WTC11 (cell line): ENCODE measurements at regions not wholly inside any gene's neighbourhood (a gene's known extent, or its start where the extent isn't known, plus 50 kb on each side); places are given as distances from the start of the nearest gene placed in this dataset.

Experiments
- MYBL2 ChIP-seq: sonication (generic); formaldehyde crosslinking; IDR thresholded peaks from 2 replicates; pipeline ENCODE4 v1.8.1; 2023; ENCODE audit warnings: mild to moderate bottlenecking, moderate library complexity, missing genetic modification reagents
- SMAD3 ChIP-seq: sonication (generic); formaldehyde crosslinking; IDR thresholded peaks from 2 replicates; pipeline ENCODE4 v1.8.0; 2022; ENCODE audit warnings: missing genetic modification reagents, mild to moderate bottlenecking, borderline replicate concordance
- TCF7 ChIP-seq: sonication (generic); formaldehyde crosslinking; IDR thresholded peaks from 2 replicates; pipeline ENCODE4 v1.8.0; 2022; ENCODE audit warnings: mild to moderate bottlenecking, low read depth, missing genetic modification reagents, moderate library complexity
- TF ChIP-seq, protein P1 (sequence below): fragments of 250-450 bp; sonication (Bioruptor Pico); IDR thresholded peaks from 2 replicates; pipeline ENCODE4 v1.9.0; 2021; ENCODE audit warnings: mild to moderate bottlenecking
- TF ChIP-seq, protein P2 (sequence below): fragments of 200-600 bp; IDR thresholded peaks from 2 replicates; pipeline ENCODE4 v1.8.0; 2022; ENCODE audit warnings: antibody characterized with exemption

DNA sequence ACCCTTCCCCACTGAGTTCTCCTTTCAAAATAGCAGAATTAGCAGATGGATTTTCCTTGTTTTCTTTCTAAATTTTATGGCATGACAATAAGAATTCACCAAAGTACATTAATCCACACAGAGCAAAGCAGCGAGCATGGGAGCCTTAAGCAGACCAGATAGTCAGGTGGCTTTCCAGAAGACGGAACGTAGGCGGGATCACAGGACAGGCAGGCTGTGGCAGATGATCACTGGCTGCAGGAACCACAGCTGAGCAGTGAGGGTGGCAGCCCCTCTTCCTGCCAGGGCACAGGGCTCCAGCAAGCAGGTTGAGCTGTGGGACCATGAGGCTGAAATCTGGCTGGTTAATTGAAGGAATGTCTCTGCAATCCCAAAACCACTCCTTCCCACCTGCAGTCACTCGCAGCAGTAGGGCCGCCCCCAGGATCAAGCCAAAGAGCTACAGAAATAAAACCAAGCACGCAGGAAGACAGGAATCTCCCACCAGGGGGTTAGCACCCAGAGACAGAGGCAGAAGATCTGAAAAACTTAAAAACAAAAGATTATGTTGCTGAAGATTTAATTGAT lies 259.9 kb downstream of the EIPR1 start:
- TF ChIP-seq, protein P1, sequence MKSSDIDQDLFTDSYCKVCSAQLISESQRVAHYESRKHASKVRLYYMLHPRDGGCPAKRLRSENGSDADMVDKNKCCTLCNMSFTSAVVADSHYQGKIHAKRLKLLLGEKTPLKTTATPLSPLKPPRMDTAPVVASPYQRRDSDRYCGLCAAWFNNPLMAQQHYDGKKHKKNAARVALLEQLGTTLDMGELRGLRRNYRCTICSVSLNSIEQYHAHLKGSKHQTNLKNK, result no peak
- TF ChIP-seq, protein P2, sequence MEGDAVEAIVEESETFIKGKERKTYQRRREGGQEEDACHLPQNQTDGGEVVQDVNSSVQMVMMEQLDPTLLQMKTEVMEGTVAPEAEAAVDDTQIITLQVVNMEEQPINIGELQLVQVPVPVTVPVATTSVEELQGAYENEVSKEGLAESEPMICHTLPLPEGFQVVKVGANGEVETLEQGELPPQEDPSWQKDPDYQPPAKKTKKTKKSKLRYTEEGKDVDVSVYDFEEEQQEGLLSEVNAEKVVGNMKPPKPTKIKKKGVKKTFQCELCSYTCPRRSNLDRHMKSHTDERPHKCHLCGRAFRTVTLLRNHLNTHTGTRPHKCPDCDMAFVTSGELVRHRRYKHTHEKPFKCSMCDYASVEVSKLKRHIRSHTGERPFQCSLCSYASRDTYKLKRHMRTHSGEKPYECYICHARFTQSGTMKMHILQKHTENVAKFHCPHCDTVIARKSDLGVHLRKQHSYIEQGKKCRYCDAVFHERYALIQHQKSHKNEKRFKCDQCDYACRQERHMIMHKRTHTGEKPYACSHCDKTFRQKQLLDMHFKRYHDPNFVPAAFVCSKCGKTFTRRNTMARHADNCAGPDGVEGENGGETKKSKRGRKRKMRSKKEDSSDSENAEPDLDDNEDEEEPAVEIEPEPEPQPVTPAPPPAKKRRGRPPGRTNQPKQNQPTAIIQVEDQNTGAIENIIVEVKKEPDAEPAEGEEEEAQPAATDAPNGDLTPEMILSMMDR, result no peak
- TF ChIP-seq SMAD3 (CRISPR knock-in tag), result no peak
- TF ChIP-seq MYBL2 (CRISPR knock-in tag), result no peak
- TF ChIP-seq TCF7 (CRISPR knock-in tag), result no peak
